Right ventricle myocardium inferior (tissue), 1 donor: ENCODE measurements at regions not wholly inside any gene's neighbourhood (a gene's known extent, or its start where the extent isn't known, plus 50 kb on each side); places are given as distances from the start of the nearest gene placed in this dataset.

ENCODE experiments used
- ATAC-seq: fragments of 200-7000 bp; cut with Tn5 transposase; one replicate; pipeline ENCODE4 v1.9.1; 2020; ENCODE audit warnings: mild to moderate bottlenecking, moderate library complexity
- DNase-seq: peaks from one replicate; pipeline ENCODE4 v3.0.0; 2021; ENCODE audit errors: missing footprints
- intact Hi-C: fragments of 100-400 bp; cut with DNase I; formaldehyde crosslinking; loops from one replicate; pipeline ENCODE4 v1.11.0; 2022
- donor health status: DM: no; HTN: yes; CAD: no; lungs with severe emphysema.

DNA sequence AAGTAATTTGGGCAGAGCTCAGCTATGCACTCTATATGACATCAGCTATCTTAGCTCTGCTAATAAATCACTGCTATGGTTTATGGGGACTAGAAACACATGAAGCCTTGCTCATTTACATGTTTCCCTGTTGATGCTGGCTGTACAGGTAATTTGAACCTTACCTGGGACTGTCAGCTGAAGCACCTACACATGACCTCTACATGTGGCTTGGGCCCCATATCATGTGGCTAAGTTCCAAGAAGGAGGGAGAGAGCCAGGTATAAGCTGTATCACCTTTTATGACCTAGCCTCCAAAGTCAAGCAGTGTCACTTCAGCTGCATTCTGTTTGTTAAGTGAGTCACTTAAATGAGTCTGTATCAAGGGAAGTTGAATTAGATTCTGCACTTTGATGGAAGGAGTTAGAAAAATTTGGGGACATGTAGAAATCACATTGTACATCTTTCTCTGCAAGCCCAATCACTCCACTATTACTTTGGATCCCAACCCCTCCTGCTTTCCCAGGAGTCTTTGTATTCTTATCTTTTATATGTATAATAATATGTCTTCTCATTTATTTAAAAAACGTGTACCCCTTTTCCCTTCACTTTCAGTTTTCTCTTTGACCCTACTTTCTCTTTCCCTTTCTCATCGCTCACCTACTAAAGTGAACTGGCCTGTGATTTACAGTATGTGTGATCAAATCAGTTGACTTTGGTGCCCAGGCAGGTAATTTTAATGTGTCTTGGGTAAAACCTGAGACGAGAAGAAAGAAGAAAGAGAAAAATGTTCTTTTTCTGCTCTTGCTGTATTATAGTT lies 53.4 kb upstream of the PRKACB start:
- DNase-seq: no peak
- intact Hi-C loops: no loop called here
- no peak for ATAC-seq

DNA sequence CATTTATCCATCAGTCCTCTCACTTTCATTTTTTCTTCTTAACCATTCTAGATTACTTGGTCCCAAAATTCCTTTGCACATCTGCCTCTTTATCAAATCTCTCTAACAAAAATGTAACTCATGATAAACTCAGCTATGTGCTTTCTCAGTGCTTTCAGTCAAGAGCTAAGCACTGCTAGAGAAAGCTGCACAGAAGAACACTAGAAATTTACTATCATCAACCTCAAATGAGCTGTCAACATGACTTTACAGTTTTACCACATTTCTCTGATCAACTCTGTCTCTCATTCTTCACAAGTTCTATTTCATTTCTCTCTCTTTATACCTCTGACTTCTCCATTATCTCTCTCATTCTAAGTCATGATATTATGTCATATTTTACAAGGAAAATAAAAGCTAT lies 54.2 kb upstream of the PRKACB start:
- ATAC-seq (no peak), DNase-seq (no peak)
- intact Hi-C loops: no loop called here

DNA sequence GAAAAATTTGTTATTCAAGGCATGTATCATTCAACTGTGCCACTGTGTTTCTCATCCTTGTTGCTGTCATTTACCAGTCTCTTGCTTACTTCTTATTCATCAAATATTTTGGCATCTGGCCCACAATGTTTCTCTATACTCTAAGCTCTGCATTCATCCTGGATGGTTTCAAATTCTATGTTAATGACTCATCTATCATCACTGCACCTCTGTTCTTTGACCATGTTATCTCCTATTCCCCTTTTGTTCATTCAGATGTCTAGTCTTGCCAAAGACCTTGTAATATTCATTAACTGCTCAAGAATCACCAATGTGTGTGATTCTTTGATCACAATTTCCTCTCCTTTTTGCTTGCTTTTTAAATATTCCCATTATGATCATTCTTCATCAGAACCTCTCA lies 54.6 kb upstream of the PRKACB start:
- ATAC-seq: no peak

DNA sequence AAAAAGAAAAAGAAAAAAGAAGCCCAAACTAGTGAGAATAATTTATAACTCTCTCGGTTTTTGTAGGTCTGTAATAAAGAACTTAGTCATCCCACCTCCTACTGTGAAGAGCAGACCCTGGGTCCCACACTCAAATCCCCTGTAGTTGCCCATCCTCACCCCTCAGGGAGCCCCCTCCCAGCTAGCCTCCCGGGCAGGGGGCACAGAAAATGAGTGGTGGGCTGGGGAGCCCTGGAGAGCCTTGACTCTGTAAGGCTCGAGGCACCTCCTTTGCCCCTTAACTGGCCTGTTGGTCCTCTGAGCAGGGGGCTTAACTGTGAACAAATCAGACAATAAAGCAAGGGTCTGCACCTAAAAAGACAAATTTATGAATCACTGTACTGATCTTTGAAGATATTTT lies 57.5 kb upstream of the PRKACB start:
- ATAC-seq (no peak), DNase-seq (no peak)
- intact Hi-C loops: no loop called here

More for the DNA sequence above, 54.6 kb upstream of the PRKACB start:
- DNase-seq: no peak
- intact Hi-C loops: no loop called here

DNA sequence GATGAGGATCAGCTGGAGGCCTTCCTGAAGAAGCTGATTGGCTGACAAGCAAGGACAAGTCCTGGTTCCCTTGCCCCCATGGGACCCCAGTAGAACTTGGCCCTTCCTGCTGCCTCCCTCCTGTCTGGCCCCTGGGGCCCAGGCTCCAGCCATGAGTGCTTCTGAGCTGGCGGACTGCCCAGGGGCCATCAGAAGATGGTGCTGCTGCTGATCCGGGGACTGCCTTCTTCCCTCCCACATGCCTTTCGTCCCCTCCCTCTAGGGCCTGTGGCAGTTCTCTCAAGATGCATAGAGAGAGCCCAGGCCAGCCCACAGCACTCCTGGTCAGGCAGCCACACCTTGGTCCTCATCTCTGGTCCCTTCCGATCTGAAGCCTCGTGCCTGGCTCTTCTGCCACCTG lies 57.9 kb upstream of the PRKACB start:
- no peak for ATAC-seq
- intact Hi-C loops: no loop called here

DNA sequence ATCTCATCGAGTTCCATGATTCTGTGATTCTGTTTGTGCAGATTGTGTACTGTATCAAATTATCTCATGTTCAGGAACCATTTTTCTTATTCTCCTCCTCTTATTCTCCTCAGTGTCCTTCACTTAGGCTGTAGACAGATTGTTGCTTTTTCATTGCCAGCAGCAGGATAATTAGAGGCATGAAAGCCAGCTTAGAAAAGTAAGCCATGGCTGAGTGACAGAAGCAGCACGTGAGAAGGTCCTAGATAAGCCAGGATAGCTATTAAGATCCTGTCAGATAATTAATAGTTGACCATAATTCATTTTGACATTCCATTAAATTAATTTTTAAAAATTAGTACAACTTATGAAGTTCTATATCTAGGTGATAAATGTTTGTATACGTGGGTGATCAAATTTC lies 60.8 kb upstream of the PRKACB start:
- intact Hi-C loops: no loop called here
- DNase-seq (no peak), ATAC-seq (no peak)

More for the DNA sequence above, 57.9 kb upstream of the PRKACB start:
- DNase-seq: no peak

DNA sequence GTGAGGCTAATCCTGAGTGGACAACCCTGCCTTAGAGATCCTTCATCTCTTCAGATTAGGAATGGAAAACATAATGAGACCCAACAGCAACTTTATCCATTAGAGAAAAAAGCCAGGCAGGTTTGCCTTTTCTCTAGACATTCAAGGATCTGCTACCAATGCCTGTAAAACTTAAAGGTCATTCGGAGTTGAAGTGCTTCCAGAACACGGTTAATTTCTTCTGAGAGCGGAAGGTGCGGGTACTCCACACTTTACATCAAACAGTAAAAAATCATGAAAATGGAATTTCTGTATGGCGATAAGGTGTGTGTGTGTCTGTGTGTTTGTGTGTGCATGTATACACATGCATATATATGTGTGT lies 65.2 kb upstream of the PRKACB start:
- DNase-seq: no peak
- intact Hi-C loops: no loop called here
- ATAC-seq: no peak

DNA sequence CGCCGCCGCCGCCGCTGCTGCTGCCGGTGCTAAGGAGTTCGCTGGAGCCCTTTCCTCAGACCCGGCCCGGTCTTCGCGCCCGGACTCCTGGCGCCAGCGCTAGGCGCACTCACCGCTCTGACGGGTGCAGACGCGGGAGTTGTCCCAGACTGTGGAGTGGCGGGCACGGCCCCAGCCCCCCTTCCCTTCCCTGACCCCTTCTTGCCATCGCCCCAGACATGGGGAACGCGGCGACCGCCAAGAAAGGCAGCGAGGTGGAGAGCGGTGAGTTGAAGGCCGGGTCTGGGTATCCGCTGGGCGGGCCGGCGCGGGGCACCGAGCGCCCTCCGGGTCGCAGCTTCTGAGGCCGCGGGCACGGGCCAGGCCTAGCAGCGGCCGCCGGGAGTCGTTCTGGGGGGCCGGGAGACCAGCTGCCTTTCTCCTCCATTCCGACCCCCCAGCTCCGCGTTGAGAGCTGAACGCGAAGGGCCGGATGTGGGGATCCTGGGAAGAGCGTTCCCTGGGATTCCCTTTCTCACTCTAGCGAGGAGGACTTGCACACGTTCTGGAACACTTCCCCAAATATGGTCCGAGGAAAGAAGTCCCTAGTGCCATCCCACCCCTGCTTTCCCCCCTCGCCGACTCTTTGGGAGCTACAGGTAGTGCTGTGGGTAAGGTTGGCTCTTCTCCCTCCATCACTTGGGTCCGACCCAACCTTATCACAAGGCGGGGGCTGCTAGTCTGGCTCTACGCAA lies 65.8 kb upstream of the PRKACB start:
- ATAC-seq (peak; percentile 51), DNase-seq (peak; percentile 62)
- intact Hi-C loops: no loop called here

DNA sequence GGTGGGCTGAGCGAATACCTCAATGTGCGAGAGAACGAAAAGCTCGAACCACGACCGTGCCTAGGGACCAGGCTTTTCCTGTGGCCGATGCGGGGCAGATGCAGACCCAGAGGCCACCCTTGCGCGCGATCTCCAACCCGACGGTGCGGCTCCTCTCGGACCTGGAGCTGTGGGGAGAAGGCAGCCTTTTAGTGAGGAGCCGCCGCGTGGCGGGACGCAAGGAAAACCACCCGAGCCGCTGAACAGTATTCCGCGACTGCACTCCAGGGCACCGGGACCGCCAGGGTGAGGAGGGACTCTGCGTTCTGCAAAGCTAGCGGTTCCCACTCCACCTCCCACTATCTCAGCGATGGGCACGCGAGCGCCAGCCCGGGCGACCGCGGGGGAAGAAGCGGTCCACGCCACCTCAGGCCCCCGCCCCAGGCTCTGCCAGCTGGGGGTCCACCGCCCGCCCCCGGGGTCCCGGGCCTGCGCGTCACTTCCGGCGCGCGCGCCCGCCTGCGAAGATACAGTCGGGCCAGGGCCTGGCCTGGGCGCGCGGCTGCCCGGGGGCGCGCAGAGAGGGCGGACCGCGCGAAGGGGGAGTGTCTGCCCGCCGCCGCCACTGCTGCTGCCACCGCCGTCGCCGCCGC lies 66.5 kb upstream of the PRKACB start:
- peak; percentile 99 for ATAC-seq
- DNase-seq: peak; percentile 89
- intact Hi-C loops: no loop called here

DNA sequence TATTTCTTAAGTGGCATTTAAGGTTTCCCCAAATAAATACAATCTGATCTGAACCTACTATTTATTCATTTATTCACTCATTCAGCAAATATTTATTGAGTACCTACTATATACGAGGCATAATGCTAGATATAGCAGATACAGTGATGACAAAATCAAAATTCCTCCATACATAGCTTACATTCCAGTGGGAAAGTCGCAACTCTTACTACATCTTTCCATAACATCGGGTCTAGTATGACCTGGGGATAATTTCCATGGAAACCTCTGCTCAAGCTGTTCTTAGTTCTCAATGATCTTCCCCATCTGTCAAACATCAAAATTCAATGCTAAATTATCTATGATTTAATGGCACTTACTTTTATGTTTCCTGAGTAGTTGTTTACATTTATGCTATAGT lies 70.8 kb upstream of the PRKACB start:
- DNase-seq (no peak), ATAC-seq (no peak)
- intact Hi-C loops: no loop called here

DNA sequence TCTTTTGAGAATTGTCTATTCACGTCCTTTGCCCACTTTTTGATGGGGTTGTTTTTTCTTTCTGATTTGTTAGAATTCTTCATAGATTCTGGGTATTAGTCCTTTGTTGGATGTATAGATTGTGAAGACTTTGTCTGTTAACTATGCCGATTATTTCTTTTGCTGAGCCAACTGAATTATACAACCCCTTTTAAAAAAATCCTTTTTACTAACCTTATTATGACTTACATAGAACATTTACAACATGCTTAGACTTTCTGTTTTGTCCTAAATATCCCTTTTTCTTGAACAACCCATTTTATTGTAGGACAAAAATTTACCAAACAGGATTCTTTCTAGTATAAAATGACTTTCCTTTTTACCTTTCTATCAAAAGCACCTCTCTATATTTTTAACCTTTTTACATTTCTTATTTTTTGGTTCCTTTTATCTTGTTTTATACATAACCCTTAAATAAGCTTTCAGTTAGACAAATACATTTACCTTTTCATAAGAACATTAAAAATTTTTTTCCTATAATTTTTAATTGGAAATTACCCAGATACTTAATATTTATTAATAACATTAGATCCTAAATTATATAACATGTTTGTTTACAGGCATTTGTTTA lies 70.4 kb upstream of the TTLL7 start:
- DNase-seq (no peak), ATAC-seq (no peak)
- intact Hi-C loops: no loop called here

DNA sequence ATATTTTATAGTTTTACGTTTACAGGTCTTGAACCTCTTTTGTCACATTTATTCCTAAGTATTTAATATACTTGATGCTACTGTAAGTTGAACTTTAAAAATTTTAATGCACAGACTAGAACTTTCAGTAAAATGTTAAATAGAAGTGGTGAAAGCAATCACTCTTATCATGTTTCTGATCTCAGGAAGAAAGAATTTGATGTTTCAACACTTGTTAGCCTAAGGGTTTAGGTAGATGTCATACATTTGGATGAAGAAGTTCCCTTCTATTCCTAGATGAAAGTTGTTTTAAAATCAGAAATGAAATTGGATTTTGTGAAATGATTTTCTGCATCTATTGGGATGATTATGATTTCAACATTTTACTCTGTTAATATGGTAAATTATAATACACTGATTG lies 63.6 kb upstream of the TTLL7 start:
- ATAC-seq (no peak), DNase-seq (no peak)
- intact Hi-C loops: no loop called here

DNA sequence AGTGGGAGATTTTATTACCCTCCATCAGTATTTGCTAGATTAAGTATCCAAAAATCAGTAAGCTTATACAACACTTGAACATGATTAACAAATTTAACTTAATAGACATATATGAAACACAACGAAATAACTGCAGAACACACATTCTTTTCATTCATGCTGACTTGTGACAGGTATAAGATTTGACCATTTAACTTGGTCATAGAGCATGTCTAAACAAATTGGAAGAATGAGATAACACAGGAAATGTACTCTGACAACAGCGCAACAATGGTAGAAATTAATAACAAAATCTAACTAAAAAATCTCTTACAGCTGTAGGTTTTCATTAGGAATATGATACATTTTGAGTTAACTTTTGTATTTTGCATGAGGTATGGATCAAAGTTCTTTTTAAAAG lies 62.4 kb upstream of the TTLL7 start:
- intact Hi-C loops: no loop called here
- DNase-seq (no peak), ATAC-seq (no peak)

DNA sequence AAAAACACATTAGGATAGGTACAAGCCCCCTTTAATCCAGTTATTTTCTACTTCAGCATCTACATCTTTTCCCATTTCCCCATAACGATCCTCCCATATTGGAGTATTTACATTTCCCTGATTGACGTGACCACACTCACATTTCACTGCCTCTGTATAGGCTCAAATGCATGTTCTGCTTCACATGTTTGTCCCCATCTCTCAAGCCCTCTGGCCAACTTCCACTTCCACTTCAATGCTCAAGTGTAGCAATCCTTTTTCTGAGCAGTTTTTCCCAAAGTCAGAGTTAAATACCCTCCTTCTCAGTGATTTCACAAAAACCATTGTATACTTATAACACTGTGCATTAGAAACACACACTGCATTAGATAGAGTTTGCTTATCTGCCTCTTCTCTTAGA lies 61.8 kb upstream of the TTLL7 start:
- no peak for DNase-seq
- intact Hi-C loops: no loop called here

DNA sequence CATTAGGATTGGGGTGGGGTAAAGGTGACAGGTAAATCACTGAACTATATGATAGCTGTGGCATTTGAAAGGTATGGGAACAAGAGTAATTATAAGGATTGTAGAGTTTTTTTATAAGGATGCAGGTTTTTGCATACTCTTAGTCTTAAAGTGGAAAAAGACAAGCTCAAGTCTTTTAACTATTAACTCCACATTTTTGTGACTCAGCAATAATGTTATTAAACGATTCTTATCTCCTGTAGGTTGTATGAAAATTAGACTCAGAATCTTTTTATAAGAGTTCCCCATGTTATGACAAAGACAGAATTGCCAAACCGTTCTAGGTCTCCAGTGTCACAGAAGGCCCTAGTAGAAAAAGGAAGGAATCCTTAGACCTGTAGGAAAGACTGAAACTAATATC lies 49.9 kb upstream of the TTLL7 start:
- intact Hi-C loops: no loop called here
- no peak for ATAC-seq
- no peak for DNase-seq

More for the DNA sequence above, 61.8 kb upstream of the TTLL7 start:
- no peak for ATAC-seq
